22Rv1 (cell line): ENCODE measurements at regions not wholly inside any gene's neighbourhood (a gene's known extent, or its start where the extent isn't known, plus 50 kb on each side); places are given as distances from the start of the nearest gene placed in this dataset.

Source experiments
- CTCF ChIP-seq: fragments of 450-650 bp; IDR thresholded peaks from 2 replicates; pipeline ENCODE4 v1.5.1; 2017; ENCODE audit warnings: mild to moderate bottlenecking
- ZFX ChIP-seq: fragments of 450-650 bp; IDR thresholded peaks from 2 replicates; pipeline ENCODE4 v1.6.1; 2017; ENCODE audit warnings: antibody characterized with exemption, borderline replicate concordance

GRCh38 chr3:127337911-127338531, 50.2 kb upstream of the PRR20G start:
- no peak for TF ChIP-seq ZFX
- no peak for TF ChIP-seq CTCF
